T-helper 17 cell (primary cell): ENCODE measurements at regions not wholly inside any gene's neighbourhood (a gene's known extent, or its start where the extent isn't known, plus 50 kb on each side); places are given as distances from the start of the nearest gene placed in this dataset.

Source experiments
- ATAC-seq: fragments of 150-1000 bp; cut with Tn5 transposase; 2 replicates; pipeline ENCODE4 v1.10.0; 2021; ENCODE audit warnings: mild to moderate bottlenecking, moderate library complexity
- DNase-seq, 3 donors: peaks; one replicate each; pipeline versions ENCODE4 v3.0.0 to v3.0.0-alpha.2; 2020 to 2021
- H3K9me3 ChIP-seq: one replicate; pipeline ENCODE4 v1.7.0; 2013; ENCODE audit warnings: low read length, mild to moderate bottlenecking; ENCODE audit not compliant: control insufficient read depth, poor library complexity, severe bottlenecking
- H3K27ac Mint-ChIP-seq: one replicate; pipeline ENCODE4 v1.8.0; 2022; ENCODE audit warnings: mild to moderate bottlenecking, moderate library complexity, mixed read lengths
- H3K27me3 Mint-ChIP-seq: one replicate; pipeline ENCODE4 v1.8.0; 2022; ENCODE audit warnings: mixed read lengths
- H3K36me3 Mint-ChIP-seq: one replicate; pipeline ENCODE4 v1.8.0; 2022; ENCODE audit warnings: low read depth, mixed read lengths
- H3K4me1 Mint-ChIP-seq: one replicate; pipeline ENCODE4 v1.8.0; 2022; ENCODE audit warnings: mild to moderate bottlenecking, mixed read lengths
- H3K4me3 Mint-ChIP-seq: one replicate; pipeline ENCODE4 v1.8.0; 2022; ENCODE audit warnings: mild to moderate bottlenecking, moderate library complexity, mixed read lengths

DNA sequence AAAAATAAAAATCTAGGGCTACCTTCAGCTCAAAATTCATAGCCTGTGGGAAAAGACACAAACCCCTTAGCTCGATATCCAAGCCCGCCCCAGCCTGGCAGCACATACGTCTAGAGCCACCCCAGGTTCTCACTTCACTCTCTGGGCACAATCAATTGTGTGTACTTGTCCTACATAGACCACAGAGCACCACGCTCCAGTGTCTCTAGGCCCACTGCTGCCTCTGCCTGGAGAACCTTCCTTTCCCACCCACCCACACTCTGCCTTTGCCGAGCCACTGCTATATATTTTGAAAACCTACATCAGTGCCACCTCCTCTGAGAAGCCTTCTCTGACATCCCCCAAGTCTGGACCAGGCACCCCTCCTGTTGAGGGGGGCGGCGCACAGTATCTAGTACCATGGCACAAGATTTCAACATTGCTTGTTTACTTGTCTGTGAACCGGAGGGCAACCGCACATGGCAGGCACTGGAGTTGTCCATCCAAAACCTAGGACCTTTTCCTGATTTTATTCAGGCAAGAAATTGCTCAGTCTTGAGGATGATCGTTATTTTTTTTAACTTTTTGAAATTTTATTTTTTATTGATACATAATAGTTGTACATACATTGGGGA lies 141.5 kb downstream of the UNC5CL start:
- ATAC-seq = no peak
- H3K4me1 Mint-ChIP-seq = no peaks in the 10 kb centered on the region
- H3K27me3 Mint-ChIP-seq = peaks cover 56% of the 10 kb centered on the region
- H3K27ac Mint-ChIP-seq = no peak overlapping the region
- no peaks in the 10 kb centered on the region for H3K36me3 Mint-ChIP-seq
- peaks cover 2% of the 10 kb centered on the region for H3K9me3 ChIP-seq
- no peak for DNase-seq
- H3K4me3 Mint-ChIP-seq = no peak overlapping the region

DNA sequence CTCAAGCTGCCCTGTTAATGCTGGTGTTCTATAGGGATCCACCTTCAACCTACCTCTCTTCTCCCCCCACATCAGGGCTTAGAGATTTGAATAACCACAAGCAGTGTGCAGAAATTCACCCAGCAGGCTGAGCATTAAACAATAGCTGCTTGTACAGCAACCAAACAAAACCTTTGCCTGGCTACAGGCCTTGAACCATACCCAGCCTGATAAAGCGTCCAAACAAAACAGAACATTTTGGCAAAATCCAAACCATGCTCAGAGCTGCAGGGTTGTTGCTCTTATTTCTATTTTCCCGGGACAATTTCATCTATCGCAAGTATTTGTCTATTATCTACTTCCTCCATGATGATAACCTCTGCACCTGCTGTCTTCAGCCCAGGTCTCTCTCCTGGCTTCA lies 142.3 kb downstream of the UNC5CL start:
- H3K27me3 Mint-ChIP-seq = peaks cover 59% of the 10 kb centered on the region
- H3K4me1 Mint-ChIP-seq = peaks cover 2% of the 10 kb centered on the region
- DNase-seq = no peak
- H3K36me3 Mint-ChIP-seq = no peaks in the 10 kb centered on the region
- peaks cover 2% of the 10 kb centered on the region for H3K9me3 ChIP-seq
- no peak for ATAC-seq
- H3K4me3 Mint-ChIP-seq = no peak overlapping the region
- H3K27ac Mint-ChIP-seq = no peak overlapping the region

DNA sequence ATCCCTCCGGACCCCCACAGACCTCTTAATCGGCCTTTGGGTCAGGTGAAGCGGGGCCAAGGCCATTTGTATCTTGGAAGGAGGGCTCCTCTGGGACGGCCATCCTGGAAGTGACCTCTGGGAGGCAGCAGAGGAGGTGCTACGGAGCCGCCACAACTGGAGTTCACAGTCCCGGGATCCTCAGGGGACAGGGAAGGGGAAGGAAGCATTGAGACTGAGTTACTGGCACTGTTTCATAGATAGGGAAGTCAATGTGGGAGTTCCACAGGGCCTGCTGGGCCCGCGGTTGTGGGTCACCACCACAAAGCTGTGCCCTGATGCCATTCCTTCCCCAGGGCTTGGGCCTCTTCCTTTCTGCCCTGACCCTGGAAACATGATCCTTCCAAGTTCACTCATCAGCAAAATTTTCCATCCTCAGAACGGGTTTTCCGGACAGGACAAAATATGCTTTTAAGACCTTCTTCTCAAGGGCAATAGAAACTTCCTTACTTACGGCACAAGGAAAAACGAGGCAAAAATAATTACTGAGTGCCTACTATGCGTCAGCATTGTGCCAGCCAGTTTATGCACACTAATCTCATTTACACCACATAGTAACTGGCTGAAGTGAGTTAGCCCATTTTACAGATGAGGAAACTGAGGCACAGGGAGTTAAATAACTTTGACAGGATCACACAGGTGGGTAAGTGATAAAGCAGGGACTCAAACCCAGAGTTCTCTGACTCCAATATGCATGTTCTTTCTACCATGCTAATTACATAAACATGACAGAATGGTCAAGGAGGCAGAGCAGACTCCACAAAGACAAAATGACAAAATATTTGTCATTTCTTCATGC lies 143.8 kb downstream of the UNC5CL start:
- H3K4me1 Mint-ChIP-seq = peaks cover 2% of the 10 kb centered on the region
- peaks cover 2% of the 10 kb centered on the region for H3K36me3 Mint-ChIP-seq
- H3K27ac Mint-ChIP-seq = no peak overlapping the region

DNA sequence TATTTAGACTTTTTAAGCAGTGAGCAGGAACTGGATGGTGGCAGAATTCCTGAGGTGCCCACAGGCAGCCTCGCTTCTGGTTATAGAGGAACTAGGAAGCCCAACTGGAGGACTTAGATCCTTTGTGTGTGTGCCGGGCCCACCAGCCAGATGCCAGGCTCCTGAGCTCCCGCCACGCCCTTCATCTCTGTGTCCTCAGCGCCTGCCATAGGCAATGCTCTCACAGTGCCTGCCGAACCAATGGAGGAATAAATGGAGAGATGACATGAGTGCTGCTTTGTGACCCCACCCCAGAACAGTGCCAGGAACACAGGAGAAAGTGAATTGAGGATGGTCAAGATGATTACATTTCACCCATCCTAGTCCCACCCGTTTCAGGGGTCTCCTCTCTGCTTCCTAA lies 146.0 kb downstream of the UNC5CL start:
- ATAC-seq (no peak), DNase-seq (no peak)
- H3K9me3 ChIP-seq = peaks cover 2% of the 10 kb centered on the region
- Mint-ChIP-seq H3K4me3 (no peak overlapping the region), H3K4me1 (peaks cover 2% of the 10 kb centered on the region), H3K36me3 (peaks cover 2% of the 10 kb centered on the region), H3K27ac (no peak overlapping the region), H3K27me3 (peaks cover 70% of the 10 kb centered on the region)

More for the DNA sequence above, 143.8 kb downstream of the UNC5CL start:
- no peak for ATAC-seq
- DNase-seq = no peak
- Mint-ChIP-seq H3K27me3 (peaks cover 73% of the 10 kb centered on the region), H3K4me3 (no peak overlapping the region)
- H3K9me3 ChIP-seq = peaks cover 2% of the 10 kb centered on the region

DNA sequence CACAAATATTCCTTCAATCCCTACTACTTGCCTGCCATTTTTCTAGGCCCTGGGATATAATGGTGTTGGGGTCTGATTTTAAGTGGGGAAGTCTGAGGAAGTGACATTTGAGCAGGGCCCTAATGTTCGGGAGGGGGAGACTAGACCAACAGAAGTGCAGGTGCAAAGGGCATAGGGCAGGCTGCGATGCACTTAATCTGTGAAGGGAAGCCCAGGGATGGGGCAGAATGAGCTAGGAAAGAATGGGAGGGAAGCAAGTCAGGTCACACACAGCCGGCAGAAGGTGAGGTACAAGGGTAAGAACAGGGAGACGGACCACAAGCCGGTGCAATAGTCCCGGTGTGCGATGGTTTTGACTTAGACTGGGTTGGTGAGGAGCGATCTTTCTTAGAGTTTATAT lies 146.8 kb downstream of the UNC5CL start:
- Mint-ChIP-seq H3K36me3 (peaks cover 2% of the 10 kb centered on the region), H3K4me3 (no peak overlapping the region), H3K27ac (no peak overlapping the region), H3K27me3 (peaks cover 77% of the 10 kb centered on the region), H3K4me1 (peaks cover 2% of the 10 kb centered on the region)
- peaks cover 2% of the 10 kb centered on the region for H3K9me3 ChIP-seq
- DNase-seq (no peak), ATAC-seq (no peak)

DNA sequence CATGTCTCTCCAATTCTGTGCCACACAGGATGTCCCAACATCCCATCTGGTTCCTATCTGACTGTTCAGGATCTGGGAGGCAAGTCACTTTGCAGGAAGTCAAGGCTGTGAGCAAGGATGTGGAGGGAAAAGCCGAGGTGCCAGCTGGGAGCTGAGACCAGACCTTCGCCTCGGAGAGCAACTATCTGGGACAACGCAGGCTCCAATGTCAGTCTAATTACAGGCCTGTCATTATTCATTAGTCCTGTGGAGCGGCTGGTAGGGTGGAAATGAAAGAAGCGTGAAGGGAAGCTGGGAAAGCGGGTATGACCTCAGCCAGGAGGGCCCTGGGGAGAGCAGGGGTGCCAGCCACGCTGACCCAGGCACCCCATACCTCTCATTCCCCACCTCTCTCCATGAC lies 147.3 kb downstream of the UNC5CL start:
- no peaks in the 10 kb centered on the region for H3K9me3 ChIP-seq
- Mint-ChIP-seq H3K36me3 (peaks cover 2% of the 10 kb centered on the region), H3K27ac (peak overlapping the region; percentile 47), H3K27me3 (peaks cover 75% of the 10 kb centered on the region), H3K4me1 (peaks cover 2% of the 10 kb centered on the region), H3K4me3 (no peak overlapping the region)
- no peak for DNase-seq
- ATAC-seq = no peak

DNA sequence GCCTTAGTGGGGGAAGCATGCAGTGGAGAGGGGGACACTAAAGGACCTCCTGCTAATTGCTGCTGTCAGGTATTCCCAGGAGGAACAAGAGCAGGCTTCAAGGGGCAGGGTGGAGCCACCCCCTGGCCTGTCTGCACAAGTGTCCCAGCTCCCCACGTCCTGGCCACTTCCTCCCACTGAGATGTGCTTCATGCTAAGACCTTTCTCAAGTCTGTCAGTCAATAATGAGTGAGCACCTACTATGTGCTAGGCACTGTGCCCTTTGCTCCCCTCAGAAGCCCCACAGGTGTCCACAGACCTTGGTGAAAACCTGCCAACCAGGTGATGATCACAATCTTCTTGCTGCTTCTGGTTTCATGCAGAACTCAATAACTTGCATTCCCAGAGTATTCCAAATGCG lies 147.9 kb downstream of the UNC5CL start:
- ATAC-seq = no peak
- peaks cover 2% of the 10 kb centered on the region for H3K4me1 Mint-ChIP-seq
- H3K27ac Mint-ChIP-seq = peak overlapping the region; percentile 47
- no peak for DNase-seq
- H3K27me3 Mint-ChIP-seq = peaks cover 70% of the 10 kb centered on the region
- peaks cover 2% of the 10 kb centered on the region for H3K36me3 Mint-ChIP-seq
- H3K9me3 ChIP-seq = no peaks in the 10 kb centered on the region
- no peak overlapping the region for H3K4me3 Mint-ChIP-seq

DNA sequence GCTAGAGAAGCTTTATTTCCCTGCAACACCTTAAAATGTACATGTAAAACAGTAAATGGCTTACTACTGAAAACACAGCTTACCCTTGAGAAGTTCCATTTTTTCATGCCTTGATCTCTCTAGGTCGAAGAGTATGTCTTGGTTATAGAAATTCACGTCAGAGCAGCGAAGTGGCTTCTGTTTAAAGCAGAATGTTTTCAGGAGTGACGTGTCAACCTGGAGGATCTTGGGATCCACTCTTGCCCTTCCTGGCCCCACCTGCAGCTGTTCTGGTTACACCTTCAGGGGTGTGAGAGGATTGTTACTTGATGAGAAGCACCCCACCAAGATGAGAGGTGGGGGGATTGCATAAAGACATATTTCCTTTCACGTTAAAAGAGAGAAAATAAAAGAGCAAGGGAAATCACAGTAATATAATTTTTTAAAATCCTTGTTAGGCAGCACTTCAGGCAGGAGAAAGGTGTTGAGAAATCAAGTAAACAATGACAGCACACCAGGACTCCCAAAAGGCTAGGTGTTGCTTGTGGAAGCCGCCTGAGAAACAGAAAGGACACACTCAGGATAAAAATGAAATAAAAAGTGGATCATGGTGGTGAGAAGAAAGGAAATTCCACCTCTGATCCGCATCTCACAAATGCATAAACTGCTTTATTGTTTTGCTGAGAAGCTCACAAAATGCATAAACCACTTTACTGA lies 149.7 kb downstream of the UNC5CL start:
- Mint-ChIP-seq H3K27ac (no peak overlapping the region), H3K4me3 (no peak overlapping the region), H3K36me3 (peaks cover 2% of the 10 kb centered on the region), H3K4me1 (peaks cover 2% of the 10 kb centered on the region), H3K27me3 (peaks cover 61% of the 10 kb centered on the region)
- no peaks in the 10 kb centered on the region for H3K9me3 ChIP-seq
- ATAC-seq = no peak
- DNase-seq = no peak

DNA sequence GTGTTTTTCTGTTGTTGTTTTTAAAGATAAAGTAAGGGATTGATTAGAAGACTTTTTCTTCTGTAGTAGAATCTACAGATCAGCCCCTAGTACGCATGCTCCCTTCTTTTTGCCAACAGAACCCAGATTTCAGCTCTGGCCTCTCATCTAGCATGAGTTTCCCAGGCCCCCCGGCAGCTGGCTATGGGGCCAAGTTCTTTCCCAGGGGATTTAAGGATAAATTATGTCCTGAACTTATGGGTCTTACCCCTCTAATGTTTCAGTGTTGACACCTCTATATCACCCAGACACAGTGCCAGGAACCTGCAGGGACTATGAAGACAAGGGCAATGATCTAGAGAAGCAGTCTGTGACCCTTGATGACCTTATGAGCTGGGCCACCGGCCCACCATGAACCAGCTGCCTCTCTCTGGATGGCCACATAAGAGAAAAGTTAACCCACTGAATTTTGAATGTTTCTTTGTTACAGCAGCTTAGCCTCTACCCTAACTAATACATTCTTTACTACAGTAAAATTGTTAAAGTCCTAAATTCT lies 150.5 kb downstream of the UNC5CL start:
- H3K4me1 Mint-ChIP-seq = peaks cover 2% of the 10 kb centered on the region
- DNase-seq (no peak), ATAC-seq (no peak)
- no peaks in the 10 kb centered on the region for H3K9me3 ChIP-seq
- no peak overlapping the region for H3K4me3 Mint-ChIP-seq
- no peak overlapping the region for H3K27ac Mint-ChIP-seq
- peaks cover 54% of the 10 kb centered on the region for H3K27me3 Mint-ChIP-seq
- peaks cover 2% of the 10 kb centered on the region for H3K36me3 Mint-ChIP-seq

DNA sequence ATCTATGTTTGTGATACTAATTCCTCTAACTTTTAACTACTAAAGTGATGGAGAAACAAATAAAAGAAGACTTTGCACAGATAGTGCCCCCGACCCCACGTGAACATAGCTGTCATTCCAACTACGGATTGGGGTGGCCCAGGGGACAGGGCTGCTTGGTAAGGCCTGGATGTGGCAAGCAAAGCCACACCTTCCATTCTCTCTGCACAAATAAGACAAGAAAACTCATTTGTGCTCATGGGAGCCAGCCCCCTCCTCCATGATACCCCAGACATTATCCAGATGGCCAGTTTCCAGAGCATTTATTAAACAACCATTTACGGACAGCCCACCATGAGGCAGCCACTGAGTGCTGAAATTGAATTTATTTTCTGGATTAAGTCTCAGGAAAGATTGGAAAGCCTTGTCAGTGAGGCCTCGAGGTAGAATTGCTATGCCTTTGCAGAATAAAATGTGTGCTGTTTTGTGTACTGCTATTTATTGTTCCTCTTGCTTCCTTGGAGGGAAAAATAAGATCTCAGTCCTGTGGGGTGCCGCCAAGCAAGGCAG lies 151.2 kb downstream of the UNC5CL start:
- no peaks in the 10 kb centered on the region for H3K9me3 ChIP-seq
- Mint-ChIP-seq H3K4me3 (no peak overlapping the region), H3K4me1 (peaks cover 2% of the 10 kb centered on the region), H3K36me3 (peaks cover 2% of the 10 kb centered on the region), H3K27ac (no peak overlapping the region), H3K27me3 (peaks cover 52% of the 10 kb centered on the region)
- no peak for DNase-seq
- ATAC-seq = no peak

DNA sequence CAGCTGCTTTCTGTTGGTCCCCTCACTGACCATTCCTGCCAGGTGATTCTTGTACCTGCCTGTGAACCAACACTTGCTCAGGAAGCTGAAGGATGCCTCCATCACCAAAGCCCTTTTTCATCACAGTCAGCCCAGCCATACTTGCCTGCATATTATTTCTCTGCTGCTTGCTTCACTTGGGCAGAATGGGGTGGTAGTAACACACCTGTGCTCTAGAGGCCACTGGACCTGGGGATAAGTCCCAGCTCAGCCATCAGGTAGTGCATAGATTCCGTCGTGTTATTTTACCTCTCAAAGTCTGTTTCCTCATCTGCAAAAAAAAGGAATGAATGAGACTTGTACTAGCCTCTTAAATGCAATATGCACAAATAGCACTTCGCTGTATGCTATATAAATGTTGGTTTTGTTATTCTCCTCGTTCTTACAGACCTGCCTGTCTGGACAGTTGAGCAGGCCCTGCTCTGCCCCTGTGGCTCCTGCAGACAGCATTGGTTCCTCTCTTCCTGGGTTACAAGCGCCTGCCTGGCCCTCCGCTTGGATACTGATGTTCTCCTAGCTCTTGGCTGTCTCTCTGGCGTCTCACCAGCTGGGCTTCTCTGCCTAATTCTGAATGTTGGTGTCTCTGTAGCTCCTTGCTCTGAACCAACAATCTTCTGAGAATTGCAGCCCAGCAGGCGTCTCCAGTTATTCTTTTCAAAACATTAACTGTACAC lies 151.8 kb downstream of the UNC5CL start:
- Mint-ChIP-seq H3K27ac (no peak overlapping the region), H3K4me3 (no peak overlapping the region), H3K27me3 (peaks cover 49% of the 10 kb centered on the region), H3K4me1 (peaks cover 1% of the 10 kb centered on the region), H3K36me3 (peaks cover 2% of the 10 kb centered on the region)
- DNase-seq (no peak), ATAC-seq (no peak)
- no peaks in the 10 kb centered on the region for H3K9me3 ChIP-seq

DNA sequence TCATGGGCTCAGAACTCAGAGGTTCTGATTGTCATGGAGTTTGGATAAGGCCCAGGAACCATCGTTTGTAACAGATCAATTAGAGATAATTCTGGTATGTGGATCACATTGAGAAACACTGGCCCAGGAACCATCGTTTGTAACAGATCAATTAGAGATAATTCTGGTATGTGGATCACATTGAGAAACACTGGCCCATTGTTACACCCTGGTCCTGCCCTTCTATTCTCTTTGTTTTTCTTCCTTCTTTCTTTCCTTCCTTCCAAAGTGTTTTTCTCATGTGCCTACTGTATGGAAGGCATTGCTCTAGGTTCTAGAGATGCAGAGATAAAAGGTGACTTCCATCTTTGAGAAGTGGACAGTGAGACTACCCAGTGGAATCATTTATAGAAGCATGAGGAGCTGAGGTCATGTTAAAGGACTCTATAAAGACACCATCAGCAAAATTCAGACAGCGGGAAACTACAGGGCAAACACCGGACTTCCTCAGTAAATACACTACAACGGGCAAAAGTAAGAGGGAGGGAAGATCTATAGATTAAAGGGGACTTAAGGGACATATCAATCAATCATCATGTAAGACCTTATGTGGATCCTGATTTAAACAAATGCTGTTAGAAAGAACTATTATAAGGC lies 153.8 kb downstream of the UNC5CL start:
- H3K27ac Mint-ChIP-seq = no peak overlapping the region
- peaks cover 5% of the 10 kb centered on the region for H3K4me1 Mint-ChIP-seq
- DNase-seq (no peak), ATAC-seq (no peak)
- H3K4me3 Mint-ChIP-seq = no peak overlapping the region
- H3K36me3 Mint-ChIP-seq = peaks cover 2% of the 10 kb centered on the region
- H3K9me3 ChIP-seq = no peaks in the 10 kb centered on the region
- peaks cover 39% of the 10 kb centered on the region for H3K27me3 Mint-ChIP-seq
